ENCODE measurements at regions not wholly inside any gene's neighbourhood (a gene's known extent, or its start where the extent isn't known, plus 50 kb on each side); places are given as distances from the start of the nearest gene placed in this dataset.
"Not testable (repeated sequence)": the region's sequence is repeated elsewhere in the genome, so short reads cannot be mapped to it uniquely, and the experiment has no call there.

DNA sequence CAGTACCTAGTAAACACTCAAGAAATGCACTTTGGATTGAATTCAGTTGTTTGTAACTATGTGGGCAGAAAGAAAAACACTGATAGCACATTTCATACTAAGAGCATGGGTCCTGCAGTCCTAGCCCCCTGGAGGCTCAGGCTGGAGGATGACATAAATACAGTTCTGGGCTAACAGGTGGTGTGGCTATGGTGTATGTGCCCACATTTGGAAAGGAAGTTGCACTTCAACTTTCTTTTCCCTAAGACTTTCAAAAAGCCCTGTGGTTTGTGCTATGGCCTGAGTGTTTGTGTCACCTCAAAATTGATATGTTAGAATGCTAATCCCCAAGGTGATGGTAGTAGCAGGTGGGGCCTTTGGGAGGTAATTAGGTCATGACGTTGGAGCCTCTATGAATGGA, 218.2 kb downstream of the CDCA7 start:
- peaks cover 17% of the 10 kb centered on the region for H3K9me3 Mint-ChIP-seq
- H3K27me3 Mint-ChIP-seq (ENCODE audit: low read depth) = no peaks in the 10 kb centered on the region
- peaks cover 28% of the 10 kb centered on the region for H3K4me1 Mint-ChIP-seq
- peaks cover 12% of the 10 kb centered on the region for H3K36me3 Mint-ChIP-seq
- DNase-seq (ENCODE audit: low spot score) (no peak), ATAC-seq (no peak)
- no peak for TF ChIP-seq NR1H2 (CRISPR knock-in tag; IDR thresholded peaks at IDR 0.05)
- TF ChIP-seq, protein P1, sequence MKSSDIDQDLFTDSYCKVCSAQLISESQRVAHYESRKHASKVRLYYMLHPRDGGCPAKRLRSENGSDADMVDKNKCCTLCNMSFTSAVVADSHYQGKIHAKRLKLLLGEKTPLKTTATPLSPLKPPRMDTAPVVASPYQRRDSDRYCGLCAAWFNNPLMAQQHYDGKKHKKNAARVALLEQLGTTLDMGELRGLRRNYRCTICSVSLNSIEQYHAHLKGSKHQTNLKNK (CRISPR knock-in tag; IDR thresholded peaks at IDR 0.05) = no peak
- TF ChIP-seq, protein P2, sequence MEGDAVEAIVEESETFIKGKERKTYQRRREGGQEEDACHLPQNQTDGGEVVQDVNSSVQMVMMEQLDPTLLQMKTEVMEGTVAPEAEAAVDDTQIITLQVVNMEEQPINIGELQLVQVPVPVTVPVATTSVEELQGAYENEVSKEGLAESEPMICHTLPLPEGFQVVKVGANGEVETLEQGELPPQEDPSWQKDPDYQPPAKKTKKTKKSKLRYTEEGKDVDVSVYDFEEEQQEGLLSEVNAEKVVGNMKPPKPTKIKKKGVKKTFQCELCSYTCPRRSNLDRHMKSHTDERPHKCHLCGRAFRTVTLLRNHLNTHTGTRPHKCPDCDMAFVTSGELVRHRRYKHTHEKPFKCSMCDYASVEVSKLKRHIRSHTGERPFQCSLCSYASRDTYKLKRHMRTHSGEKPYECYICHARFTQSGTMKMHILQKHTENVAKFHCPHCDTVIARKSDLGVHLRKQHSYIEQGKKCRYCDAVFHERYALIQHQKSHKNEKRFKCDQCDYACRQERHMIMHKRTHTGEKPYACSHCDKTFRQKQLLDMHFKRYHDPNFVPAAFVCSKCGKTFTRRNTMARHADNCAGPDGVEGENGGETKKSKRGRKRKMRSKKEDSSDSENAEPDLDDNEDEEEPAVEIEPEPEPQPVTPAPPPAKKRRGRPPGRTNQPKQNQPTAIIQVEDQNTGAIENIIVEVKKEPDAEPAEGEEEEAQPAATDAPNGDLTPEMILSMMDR (IDR thresholded peaks at IDR 0.05) = no peak
- TF ChIP-seq, protein P3, sequence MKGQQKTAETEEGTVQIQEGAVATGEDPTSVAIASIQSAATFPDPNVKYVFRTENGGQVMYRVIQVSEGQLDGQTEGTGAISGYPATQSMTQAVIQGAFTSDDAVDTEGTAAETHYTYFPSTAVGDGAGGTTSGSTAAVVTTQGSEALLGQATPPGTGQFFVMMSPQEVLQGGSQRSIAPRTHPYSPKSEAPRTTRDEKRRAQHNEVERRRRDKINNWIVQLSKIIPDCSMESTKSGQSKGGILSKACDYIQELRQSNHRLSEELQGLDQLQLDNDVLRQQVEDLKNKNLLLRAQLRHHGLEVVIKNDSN (CRISPR knock-in tag; IDR thresholded peaks at IDR 0.05) = no peak
- no peak for TF ChIP-seq MXD4 (CRISPR knock-in tag; IDR thresholded peaks at IDR 0.05; ENCODE audit: borderline replicate concordance)
- TF ChIP-seq, protein P4, sequence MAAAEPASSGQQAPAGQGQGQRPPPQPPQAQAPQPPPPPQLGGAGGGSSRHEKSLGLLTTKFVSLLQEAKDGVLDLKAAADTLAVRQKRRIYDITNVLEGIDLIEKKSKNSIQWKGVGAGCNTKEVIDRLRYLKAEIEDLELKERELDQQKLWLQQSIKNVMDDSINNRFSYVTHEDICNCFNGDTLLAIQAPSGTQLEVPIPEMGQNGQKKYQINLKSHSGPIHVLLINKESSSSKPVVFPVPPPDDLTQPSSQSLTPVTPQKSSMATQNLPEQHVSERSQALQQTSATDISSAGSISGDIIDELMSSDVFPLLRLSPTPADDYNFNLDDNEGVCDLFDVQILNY (CRISPR knock-in tag; IDR thresholded peaks at IDR 0.05) = no peak
- TF ChIP-seq, protein P5, sequence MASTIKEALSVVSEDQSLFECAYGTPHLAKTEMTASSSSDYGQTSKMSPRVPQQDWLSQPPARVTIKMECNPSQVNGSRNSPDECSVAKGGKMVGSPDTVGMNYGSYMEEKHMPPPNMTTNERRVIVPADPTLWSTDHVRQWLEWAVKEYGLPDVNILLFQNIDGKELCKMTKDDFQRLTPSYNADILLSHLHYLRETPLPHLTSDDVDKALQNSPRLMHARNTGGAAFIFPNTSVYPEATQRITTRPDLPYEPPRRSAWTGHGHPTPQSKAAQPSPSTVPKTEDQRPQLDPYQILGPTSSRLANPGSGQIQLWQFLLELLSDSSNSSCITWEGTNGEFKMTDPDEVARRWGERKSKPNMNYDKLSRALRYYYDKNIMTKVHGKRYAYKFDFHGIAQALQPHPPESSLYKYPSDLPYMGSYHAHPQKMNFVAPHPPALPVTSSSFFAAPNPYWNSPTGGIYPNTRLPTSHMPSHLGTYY (CRISPR knock-in tag; IDR thresholded peaks at IDR 0.05) = no peak
- TF ChIP-seq, protein P6, sequence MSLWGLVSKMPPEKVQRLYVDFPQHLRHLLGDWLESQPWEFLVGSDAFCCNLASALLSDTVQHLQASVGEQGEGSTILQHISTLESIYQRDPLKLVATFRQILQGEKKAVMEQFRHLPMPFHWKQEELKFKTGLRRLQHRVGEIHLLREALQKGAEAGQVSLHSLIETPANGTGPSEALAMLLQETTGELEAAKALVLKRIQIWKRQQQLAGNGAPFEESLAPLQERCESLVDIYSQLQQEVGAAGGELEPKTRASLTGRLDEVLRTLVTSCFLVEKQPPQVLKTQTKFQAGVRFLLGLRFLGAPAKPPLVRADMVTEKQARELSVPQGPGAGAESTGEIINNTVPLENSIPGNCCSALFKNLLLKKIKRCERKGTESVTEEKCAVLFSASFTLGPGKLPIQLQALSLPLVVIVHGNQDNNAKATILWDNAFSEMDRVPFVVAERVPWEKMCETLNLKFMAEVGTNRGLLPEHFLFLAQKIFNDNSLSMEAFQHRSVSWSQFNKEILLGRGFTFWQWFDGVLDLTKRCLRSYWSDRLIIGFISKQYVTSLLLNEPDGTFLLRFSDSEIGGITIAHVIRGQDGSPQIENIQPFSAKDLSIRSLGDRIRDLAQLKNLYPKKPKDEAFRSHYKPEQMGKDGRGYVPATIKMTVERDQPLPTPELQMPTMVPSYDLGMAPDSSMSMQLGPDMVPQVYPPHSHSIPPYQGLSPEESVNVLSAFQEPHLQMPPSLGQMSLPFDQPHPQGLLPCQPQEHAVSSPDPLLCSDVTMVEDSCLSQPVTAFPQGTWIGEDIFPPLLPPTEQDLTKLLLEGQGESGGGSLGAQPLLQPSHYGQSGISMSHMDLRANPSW (CRISPR knock-in tag; conservative IDR thresholded peaks at IDR 0.05; ENCODE audit: low read depth) = no peak
- no peak overlapping the region for H3K27ac Mint-ChIP-seq
- ChIA-PET CTCF (no interaction called here), POLR2A (no interaction called here)
- no peak overlapping the region for H3K4me3 Mint-ChIP-seq

DNA sequence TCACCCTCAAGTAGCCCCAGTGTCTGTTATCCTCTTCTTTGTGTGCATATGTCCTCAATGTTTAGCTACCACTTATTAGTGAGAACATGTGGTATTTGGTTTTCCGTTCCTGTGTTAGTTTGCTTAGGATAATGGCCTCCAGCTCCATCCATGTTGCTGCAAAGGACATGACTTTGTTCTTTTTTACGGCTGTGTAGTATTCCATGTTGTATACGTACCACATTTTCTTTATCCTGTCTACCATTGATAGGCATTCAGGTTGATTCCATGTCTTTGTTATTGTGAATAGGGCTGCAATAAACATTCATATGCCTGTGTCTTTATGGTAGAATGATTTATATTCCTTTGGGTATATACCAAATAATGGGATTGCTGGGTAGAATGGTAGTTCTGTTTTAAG, 219.1 kb downstream of the CDCA7 start:
- H3K27me3 Mint-ChIP-seq (ENCODE audit: low read depth); ATAC-seq; DNase-seq (ENCODE audit: low spot score); H3K27ac Mint-ChIP-seq; CTCF ChIA-PET; H3K4me3 Mint-ChIP-seq; POLR2A ChIA-PET: not testable (repeated sequence)
- H3K36me3 Mint-ChIP-seq = peaks cover 12% of the 10 kb centered on the region
- peaks cover 17% of the 10 kb centered on the region for H3K9me3 Mint-ChIP-seq
- H3K4me1 Mint-ChIP-seq = peaks cover 35% of the 10 kb centered on the region

DNA sequence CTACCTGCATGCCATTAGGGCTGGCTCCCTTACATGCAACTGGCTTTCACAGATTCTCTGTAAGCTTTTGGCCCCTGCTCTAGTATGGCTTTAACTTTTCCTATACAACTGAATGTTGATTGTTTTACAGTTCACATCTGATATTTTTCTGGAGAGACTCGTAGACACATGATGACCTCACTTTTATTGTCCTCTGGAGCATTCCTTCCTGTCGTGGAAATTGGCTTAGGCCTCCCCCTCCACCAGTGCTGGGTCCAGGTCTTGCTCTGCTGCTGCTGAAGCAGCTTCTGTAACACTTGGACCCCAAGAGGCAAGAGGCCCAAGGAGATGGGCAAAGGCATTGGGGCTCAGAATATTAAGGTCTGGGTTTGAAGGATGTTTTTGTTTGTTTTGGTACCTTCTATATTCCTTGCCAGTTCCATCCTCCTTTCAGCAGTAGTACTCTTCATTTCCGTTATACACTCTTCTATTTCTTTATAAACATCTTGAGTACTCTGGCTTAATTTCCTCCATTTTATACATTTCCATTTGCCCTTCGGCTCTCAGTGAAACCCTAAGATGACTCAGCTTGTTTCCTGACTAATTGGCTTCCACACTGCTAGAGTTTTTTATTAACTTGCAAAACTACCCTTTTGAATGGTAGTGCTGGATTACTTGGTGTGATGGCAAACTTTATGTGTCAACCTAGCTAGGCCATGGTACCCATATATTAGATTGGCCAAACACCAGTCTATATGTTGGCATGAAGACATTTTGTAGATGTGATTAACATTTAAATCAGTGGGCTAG, 219.8 kb downstream of the CDCA7 start:
- Mint-ChIP-seq H3K27me3 (ENCODE audit: low read depth) (no peaks in the 10 kb centered on the region), H3K36me3 (peaks cover 12% of the 10 kb centered on the region), H3K4me3 (no peak overlapping the region), H3K27ac (no peak overlapping the region), H3K4me1 (peaks cover 43% of the 10 kb centered on the region), H3K9me3 (peaks cover 17% of the 10 kb centered on the region)
- ATAC-seq (no peak), DNase-seq (ENCODE audit: low spot score) (no peak)
- ChIA-PET POLR2A (no interaction called here), CTCF (interaction anchor here (1.0 kb wide), 1 partner anchor 174 kb away, joined by 3 read pairs; no protein-coding TSS in a partner anchor)
- TF ChIP-seq SOX15 (CRISPR knock-in tag; IDR thresholded peaks at IDR 0.05) = no peak

Data from WTC11 (cell line).